ENCODE measurements at regions not wholly inside any gene's neighbourhood (a gene's known extent, or its start where the extent isn't known, plus 50 kb on each side); places are given as distances from the start of the nearest gene placed in this dataset.
"Not testable (repeated sequence)": the region's sequence is repeated elsewhere in the genome, so short reads cannot be mapped to it uniquely, and the experiment has no call there.

DNA sequence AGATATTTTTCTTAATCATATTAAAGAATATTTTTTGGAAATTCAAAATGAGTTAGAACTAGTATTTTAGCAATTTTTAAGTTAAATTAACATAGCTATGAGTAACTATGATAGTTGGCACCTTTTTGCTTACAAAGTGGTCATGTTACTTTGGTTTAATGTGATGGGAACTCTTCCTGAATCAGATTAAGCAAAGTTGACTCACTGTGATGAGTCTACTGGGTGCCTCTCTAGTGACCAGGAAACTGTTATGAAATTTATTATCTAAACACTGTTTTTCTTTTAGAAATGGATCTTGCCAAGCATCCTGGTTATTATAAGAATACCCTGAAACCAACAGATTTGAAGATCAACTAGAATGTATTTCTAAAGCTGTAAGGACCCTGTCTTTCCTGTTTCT, 985.8 kb downstream of the TRAM1L1 start:
- ATAC-seq (no peak), DNase-seq (no peak)
- Mint-ChIP-seq H3K27me3 (no peaks in the 10 kb centered on the region), H3K9me3 (peaks cover 6% of the 10 kb centered on the region), H3K36me3 (ENCODE audit: low read depth) (no peaks in the 10 kb centered on the region), H3K27ac (no peak overlapping the region), H3K4me3 (no peak overlapping the region), H3K4me1 (ENCODE audit: low read depth) (no peaks in the 10 kb centered on the region)
- TF ChIP-seq, protein P1, sequence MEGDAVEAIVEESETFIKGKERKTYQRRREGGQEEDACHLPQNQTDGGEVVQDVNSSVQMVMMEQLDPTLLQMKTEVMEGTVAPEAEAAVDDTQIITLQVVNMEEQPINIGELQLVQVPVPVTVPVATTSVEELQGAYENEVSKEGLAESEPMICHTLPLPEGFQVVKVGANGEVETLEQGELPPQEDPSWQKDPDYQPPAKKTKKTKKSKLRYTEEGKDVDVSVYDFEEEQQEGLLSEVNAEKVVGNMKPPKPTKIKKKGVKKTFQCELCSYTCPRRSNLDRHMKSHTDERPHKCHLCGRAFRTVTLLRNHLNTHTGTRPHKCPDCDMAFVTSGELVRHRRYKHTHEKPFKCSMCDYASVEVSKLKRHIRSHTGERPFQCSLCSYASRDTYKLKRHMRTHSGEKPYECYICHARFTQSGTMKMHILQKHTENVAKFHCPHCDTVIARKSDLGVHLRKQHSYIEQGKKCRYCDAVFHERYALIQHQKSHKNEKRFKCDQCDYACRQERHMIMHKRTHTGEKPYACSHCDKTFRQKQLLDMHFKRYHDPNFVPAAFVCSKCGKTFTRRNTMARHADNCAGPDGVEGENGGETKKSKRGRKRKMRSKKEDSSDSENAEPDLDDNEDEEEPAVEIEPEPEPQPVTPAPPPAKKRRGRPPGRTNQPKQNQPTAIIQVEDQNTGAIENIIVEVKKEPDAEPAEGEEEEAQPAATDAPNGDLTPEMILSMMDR (IDR thresholded peaks at IDR 0.05), result no peak
- intact Hi-C loops (cut with micrococcal nuclease), result no loop called here
- POLR2A ChIA-PET, result no interaction called here
- CTCF ChIA-PET, result no interaction called here

GRCh38 chr4:116097353-116097752, 983.9 kb upstream of the NDST4 start:
- H3K4me1 Mint-ChIP-seq (ENCODE audit: low read depth); intact Hi-C loops (cut with micrococcal nuclease); H3K9me3 Mint-ChIP-seq; H3K4me3 Mint-ChIP-seq; POLR2A ChIA-PET; H3K36me3 Mint-ChIP-seq (ENCODE audit: low read depth); H3K27ac Mint-ChIP-seq; ATAC-seq; CTCF ChIA-PET; H3K27me3 Mint-ChIP-seq; DNase-seq: not testable (repeated sequence)

DNA sequence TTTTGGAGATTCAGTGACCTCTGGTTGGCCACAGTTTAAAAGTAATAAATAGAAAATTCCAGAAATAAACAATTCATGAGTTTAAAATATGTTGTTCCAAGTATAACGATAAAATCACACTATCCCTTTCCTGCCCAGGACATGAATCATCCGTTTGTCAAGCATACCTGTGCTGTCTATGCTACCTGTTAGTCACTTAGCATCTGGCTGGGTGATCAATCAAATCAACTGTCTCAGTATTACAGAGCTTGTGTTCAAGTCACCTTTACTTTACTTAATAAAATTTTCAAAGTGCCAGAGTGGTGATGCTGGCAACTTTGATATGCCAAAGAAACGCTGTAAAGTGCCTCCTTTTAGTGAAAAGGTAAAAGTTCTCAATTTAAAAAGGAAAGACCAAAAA, 979.5 kb upstream of the NDST4 start:
- POLR2A ChIA-PET, result no interaction called here
- intact Hi-C loops (cut with micrococcal nuclease), result no loop called here
- CTCF ChIA-PET, result no interaction called here
- Mint-ChIP-seq H3K9me3 (peaks cover 6% of the 10 kb centered on the region), H3K4me1 (ENCODE audit: low read depth) (no peaks in the 10 kb centered on the region), H3K4me3 (no peak overlapping the region), H3K27me3 (no peaks in the 10 kb centered on the region), H3K36me3 (ENCODE audit: low read depth) (no peaks in the 10 kb centered on the region), H3K27ac (no peak overlapping the region)
- ATAC-seq (no peak), DNase-seq (no peak)
- TF ChIP-seq, protein P1 (IDR thresholded peaks at IDR 0.05), result no peak

DNA sequence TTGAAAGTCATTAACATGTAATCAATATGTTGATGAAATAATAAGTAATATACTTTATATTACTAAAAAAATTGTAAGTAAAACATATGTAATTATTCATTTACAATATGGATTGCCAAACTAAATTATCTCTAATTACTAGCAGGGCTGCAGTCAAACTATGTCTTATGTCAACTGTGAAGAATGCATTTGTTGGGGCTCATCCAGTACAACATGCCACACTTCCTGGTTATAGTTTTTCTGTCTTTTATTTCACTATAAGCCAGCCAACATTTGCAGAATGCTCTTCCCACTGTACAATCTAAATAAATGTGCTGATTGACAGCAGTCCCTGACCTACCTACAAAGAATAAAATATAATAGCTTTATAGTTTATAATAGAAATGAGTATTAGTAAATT, 975.4 kb upstream of the NDST4 start:
- CTCF ChIA-PET, result no interaction called here
- no peaks in the 10 kb centered on the region for H3K4me1 Mint-ChIP-seq (ENCODE audit: low read depth)
- DNase-seq, result no peak
- POLR2A ChIA-PET, result no interaction called here
- H3K4me3 Mint-ChIP-seq, result no peak overlapping the region
- no peak overlapping the region for H3K27ac Mint-ChIP-seq
- intact Hi-C loops (cut with micrococcal nuclease), result no loop called here
- TF ChIP-seq, protein P1 (IDR thresholded peaks at IDR 0.05), result no peak
- no peaks in the 10 kb centered on the region for H3K9me3 Mint-ChIP-seq
- H3K27me3 Mint-ChIP-seq, result no peaks in the 10 kb centered on the region
- H3K36me3 Mint-ChIP-seq (ENCODE audit: low read depth), result no peaks in the 10 kb centered on the region
- no peak for ATAC-seq

DNA sequence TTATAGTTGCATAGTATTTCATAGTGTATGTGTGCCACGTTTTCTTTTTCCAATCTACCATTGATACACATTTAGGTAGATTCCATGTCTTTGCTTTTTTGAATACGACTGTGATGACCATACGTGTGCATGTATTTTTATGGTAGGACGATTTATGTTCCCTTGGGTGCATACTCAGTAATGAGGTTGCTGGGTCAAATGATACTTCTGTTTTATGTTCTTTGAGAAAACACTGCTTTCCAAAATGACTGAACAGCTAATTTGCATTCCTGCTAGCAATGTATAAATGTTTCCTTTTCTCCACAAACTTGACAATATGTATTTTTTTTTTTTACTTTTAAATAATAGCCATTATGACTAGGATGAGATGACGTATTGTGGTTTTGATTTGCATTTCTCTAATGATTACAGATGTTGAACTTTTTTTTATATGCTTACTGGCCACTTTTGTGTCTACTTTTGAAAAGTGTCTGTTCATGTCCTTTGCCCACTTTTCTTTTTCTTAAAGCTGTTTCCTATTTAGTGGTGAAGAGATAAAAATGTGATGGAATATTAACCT, 969.5 kb upstream of the NDST4 start:
- TF ChIP-seq, protein P1 (IDR thresholded peaks at IDR 0.05), result no peak
- intact Hi-C loops (cut with micrococcal nuclease), result no loop called here
- ChIA-PET CTCF (no interaction called here), POLR2A (no interaction called here)
- Mint-ChIP-seq H3K27ac (no peak overlapping the region), H3K36me3 (ENCODE audit: low read depth) (no peaks in the 10 kb centered on the region), H3K27me3 (no peaks in the 10 kb centered on the region), H3K4me1 (ENCODE audit: low read depth) (no peaks in the 10 kb centered on the region), H3K9me3 (peaks cover 6% of the 10 kb centered on the region), H3K4me3 (no peak overlapping the region)
- DNase-seq (no peak), ATAC-seq (no peak)

GRCh38 chr4:116073051-116073450, 959.6 kb upstream of the NDST4 start:
- Mint-ChIP-seq H3K9me3 (peaks cover 5% of the 10 kb centered on the region), H3K36me3 (ENCODE audit: low read depth) (no peaks in the 10 kb centered on the region), H3K4me3 (no peak overlapping the region), H3K27ac (no peak overlapping the region), H3K27me3 (no peaks in the 10 kb centered on the region), H3K4me1 (ENCODE audit: low read depth) (no peaks in the 10 kb centered on the region)
- TF ChIP-seq, protein P1 (IDR thresholded peaks at IDR 0.05), result no peak
- intact Hi-C loops (cut with micrococcal nuclease), result no loop called here
- ChIA-PET CTCF (no interaction called here), POLR2A (no interaction called here)
- no peak for DNase-seq
- no peak for ATAC-seq

Measured in activated CD8-positive, alpha-beta T cell treated with anti-CD3 and anti-CD28 coated beads for 36 hours (primary cell).